Lower leg skin (tissue), 4 donors: ENCODE measurements at regions not wholly inside any gene's neighbourhood (a gene's known extent, or its start where the extent isn't known, plus 50 kb on each side); places are given as distances from the start of the nearest gene placed in this dataset.

ENCODE experiments used
- DNase-seq, 2 donors: peaks; one replicate each; pipeline ENCODE4 v3.0.0-alpha.2; 2019; ENCODE audit warnings: low spot score in 2 of 2
- H3K4me3 ChIP-seq: fragments of 200-600 bp; sonication (generic); 2 replicates; pipeline ENCODE4 v1.5.1; 2017; ENCODE audit warnings: mild to moderate bottlenecking, low read depth; ENCODE audit not compliant: poor library complexity, severe bottlenecking
- POLR2A ChIP-seq, 2 donors: fragments of 450-650 bp; IDR thresholded peaks; one replicate each; pipeline ENCODE4 v1.6.1; 2016 to 2017; ENCODE audit warnings: antibody characterized with exemption in 2 of 2, mild to moderate bottlenecking in 1 of 2, moderate library complexity in 1 of 2
- WGBS, 2 donors: methylation state at CpG; one replicate each; pipeline ENCODE4 v1.1.5; 2018; 5-methylcytosine and 5-hydroxymethylcytosine counted together
- intact Hi-C: fragments of 100-400 bp; cut with DNase I; formaldehyde crosslinking; loops from one replicate; pipeline ENCODE4 v1.15.0; 2023; ENCODE audit warnings: low total_unique reads
- TF ChIP-seq, protein P1 (sequence below), 3 donors: fragments of 450-650 bp; IDR thresholded peaks; one replicate each; pipeline ENCODE4 v1.5.1; 2016; ENCODE audit warnings: antibody characterized with exemption in 3 of 3, mild to moderate bottlenecking in 3 of 3, moderate library complexity in 2 of 3

DNA sequence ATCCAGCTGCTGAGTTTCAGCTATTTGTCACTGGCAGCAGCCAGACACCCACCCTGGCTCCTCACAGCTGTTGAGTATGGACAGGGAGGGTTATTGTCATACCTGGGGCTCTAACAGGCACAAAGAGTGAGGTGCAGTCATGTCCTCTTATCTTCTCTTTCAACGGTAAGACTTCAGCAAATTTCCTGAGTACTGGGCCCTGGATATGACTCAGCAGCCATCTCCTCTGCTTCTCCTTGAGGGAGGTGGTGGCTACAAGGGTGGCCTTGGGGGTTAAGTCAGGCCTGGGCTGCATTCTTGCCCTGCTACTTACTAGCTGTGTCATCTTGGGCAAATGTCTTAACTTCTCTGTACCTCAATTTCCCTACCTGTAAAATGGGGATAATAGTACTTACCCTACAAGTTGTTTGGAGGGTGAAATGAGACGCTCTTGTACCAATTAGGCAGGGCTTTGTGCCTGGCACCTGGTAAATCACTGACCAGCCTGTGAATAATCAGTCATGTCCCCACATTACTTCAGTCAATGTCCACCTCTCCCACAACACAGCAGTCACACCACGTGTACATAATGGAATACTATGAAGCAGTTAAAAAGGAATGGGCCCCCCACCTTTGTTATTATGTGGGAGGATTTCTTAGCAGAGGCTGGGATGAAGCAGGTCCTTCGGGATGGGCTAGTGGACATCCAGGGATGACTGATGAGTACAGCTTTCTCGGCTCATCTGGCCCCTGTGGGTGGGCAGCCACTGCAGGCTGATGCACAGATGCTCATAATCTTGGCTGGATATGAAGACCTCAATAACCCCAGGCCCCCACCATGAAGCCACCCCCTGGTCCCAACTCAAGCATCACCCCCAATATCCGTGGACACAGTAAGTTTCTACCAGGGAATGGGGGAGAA, 528.8 kb downstream of the SHQ1 start:
- H3K4me3 ChIP-seq = no peak overlapping the region
- 78 to 82% methylated on average over 5 to 6 of the region's 6 CpGs for WGBS, 2 donors
- intact Hi-C loops = no loop called here
- no peak for DNase-seq
- TF ChIP-seq POLR2A (IDR thresholded peaks at IDR 0.05) = no peak
- TF ChIP-seq, protein P1, sequence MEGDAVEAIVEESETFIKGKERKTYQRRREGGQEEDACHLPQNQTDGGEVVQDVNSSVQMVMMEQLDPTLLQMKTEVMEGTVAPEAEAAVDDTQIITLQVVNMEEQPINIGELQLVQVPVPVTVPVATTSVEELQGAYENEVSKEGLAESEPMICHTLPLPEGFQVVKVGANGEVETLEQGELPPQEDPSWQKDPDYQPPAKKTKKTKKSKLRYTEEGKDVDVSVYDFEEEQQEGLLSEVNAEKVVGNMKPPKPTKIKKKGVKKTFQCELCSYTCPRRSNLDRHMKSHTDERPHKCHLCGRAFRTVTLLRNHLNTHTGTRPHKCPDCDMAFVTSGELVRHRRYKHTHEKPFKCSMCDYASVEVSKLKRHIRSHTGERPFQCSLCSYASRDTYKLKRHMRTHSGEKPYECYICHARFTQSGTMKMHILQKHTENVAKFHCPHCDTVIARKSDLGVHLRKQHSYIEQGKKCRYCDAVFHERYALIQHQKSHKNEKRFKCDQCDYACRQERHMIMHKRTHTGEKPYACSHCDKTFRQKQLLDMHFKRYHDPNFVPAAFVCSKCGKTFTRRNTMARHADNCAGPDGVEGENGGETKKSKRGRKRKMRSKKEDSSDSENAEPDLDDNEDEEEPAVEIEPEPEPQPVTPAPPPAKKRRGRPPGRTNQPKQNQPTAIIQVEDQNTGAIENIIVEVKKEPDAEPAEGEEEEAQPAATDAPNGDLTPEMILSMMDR (IDR thresholded peaks at IDR 0.05) = no peak

DNA sequence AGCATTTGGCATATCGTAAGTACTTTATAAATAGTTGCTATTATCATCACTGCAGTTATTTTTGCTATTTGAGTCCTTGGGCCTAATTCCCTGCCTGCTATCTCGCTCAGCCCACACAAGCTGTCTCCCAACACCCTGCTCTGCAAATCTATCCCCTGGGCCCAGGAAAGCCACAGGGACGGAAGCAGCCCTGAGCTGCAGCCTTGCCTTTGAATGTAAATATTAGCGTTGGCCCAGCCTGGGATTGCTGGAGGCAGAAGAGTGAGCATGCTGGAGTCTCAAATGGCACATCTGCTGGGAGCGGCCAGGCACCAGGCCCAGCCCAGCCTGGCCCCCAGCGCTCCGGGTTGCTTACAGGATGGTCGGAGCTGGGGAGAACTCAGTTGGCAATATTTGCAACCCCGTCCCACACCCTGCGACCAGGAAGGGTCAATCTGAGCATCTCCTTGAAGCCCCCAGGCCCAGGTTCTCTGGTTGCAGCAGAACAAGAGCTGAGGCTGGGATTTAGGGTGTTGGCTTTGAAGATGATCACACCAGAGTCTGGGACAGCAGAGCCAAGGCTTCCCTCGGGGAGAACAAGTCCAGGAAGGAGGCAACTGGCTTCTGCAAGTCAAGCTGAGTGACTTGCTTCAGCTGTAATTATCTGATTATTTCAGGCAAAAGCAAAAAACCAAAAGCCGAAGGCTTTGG, 529.6 kb downstream of the SHQ1 start:
- intact Hi-C loops = no loop called here
- no peak for DNase-seq
- no peak overlapping the region for H3K4me3 ChIP-seq
- WGBS, 2 donors = 31 to 40% methylated on average over 11 to 12 of the region's 12 CpGs
- TF ChIP-seq POLR2A (IDR thresholded peaks at IDR 0.05) = no peak
- TF ChIP-seq, protein P1 (IDR thresholded peaks at IDR 0.05) = no peak

DNA sequence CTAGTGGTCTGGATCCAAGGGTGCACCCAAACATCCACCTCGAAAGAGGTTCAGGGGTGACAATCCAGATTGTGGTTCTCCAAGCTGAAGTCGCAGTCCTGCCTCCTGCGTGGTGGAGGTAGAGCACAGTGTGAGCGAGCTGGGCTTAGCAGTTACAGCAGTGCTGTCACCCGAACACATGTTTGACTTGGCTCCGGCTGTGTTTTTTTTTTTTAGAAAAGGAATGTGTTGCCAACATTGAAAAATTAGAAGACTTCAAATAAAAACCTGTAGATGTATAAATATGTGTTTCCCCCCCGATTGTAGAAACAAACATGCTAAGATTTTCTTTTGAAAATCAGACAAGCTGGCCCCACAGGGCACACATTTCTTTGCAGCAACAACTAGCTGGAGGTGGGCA, 530.8 kb downstream of the SHQ1 start:
- intact Hi-C loops = no loop called here
- no peak for DNase-seq
- TF ChIP-seq, protein P1 (IDR thresholded peaks at IDR 0.05) = no peak
- TF ChIP-seq POLR2A (IDR thresholded peaks at IDR 0.05) = no peak
- no peak overlapping the region for H3K4me3 ChIP-seq
- WGBS, 2 donors = 56 to 60% methylated on average over 7 of the region's 7 CpGs

DNA sequence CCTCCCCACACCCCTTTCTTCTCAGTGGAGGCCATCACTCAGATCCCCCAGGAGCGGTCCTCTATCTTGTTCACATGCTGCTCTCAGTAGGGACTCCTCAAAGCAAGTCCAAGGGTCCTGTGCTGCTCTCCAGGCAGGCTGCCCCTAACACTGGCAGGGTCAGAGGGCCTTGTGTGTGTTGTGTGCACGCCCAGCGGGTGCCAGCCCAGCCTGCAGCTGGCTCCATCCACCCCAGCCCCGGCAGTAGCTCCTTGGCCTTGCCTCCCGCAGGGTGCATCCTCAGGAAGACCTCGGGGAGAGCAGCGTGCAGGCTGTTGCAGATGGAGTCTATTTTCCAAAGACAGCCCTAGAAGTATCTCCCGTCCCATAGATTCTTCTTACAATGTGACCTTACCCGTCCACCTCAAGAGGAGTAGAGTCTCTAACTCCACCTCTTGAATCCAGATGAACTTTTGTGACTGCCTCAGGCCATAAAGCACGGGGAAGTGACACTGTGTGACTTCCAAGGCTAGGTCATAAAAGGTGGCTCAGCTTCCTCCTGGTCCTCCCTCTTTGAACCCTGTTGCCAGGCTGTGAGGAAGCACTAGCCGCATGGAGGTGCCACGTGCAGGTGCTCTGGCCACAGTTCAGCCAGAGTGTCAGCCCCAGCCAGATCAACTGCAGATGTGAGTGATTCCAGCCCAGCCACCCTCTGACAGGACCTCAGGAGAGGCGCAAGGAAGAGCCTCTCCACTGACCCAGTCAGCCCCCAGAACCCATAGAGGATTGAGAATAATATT, 531.6 kb downstream of the SHQ1 start:
- no peak for DNase-seq
- WGBS, 2 donors = 85 to 90% methylated on average over 13 of the region's 13 CpGs
- intact Hi-C loops = no loop called here
- TF ChIP-seq POLR2A (IDR thresholded peaks at IDR 0.05) = no peak
- TF ChIP-seq, protein P1 (IDR thresholded peaks at IDR 0.05) = no peak
- H3K4me3 ChIP-seq = no peak overlapping the region

DNA sequence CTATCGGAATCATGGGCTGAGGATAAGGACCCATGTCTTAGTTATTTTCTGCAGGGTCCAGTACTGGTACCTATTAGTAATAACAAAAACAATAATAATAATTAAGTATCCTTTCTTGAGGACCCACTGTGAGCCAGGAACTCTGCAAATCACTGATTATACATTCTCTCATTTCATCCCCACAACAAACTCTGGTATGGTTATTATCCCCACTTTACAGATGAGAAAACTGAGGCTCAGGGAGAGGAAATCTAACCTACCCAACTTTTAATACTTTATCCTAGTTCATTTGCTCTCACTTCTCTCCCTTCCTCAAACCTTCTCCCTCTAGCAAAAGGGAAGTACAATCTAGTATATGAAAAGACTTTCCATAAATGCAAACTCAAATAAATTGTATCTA, 528.4 kb upstream of the PROK2 start:
- WGBS, 2 donors = 96 to 100% methylated on average over 1 of the region's 1 CpG
- no peak overlapping the region for H3K4me3 ChIP-seq
- no peak for TF ChIP-seq POLR2A (IDR thresholded peaks at IDR 0.05)
- TF ChIP-seq, protein P1 (IDR thresholded peaks at IDR 0.05) = no peak
- intact Hi-C loops = no loop called here
- DNase-seq = no peak
